ENCODE measurements at regions not wholly inside any gene's neighbourhood (a gene's known extent, or its start where the extent isn't known, plus 50 kb on each side); places are given as distances from the start of the nearest gene placed in this dataset.
"Not testable (repeated sequence)": the region's sequence is repeated elsewhere in the genome, so short reads cannot be mapped to it uniquely, and the experiment has no call there.

GRCh38 chr4:189843413-189844009 is 97.2 kb upstream of the FRG1 start:
- no peak overlapping the region for H3K27ac ChIP-seq (ENCODE audit: low read depth, low read length)
- H3K4me1 ChIP-seq (ENCODE audit: insufficient read depth, low read length), result no peaks in the 10 kb centered on the region
- H3K9ac ChIP-seq (ENCODE audit: low read depth, low read length), result no peak overlapping the region
- H3K36me3 ChIP-seq (ENCODE audit: insufficient read depth, low read length), result no peaks in the 10 kb centered on the region
- H3K9me3 ChIP-seq (ENCODE audit: insufficient read depth, low read depth, low read length), result no peaks in the 10 kb centered on the region
- whole genome bisulfite sequencing, result 93% methylated on average over 10 of the region's 10 CpGs
- H3K27me3 ChIP-seq (ENCODE audit: insufficient read depth, low read length), result no peaks in the 10 kb centered on the region
- no peak overlapping the region for H3K4me3 ChIP-seq (ENCODE audit: low read length)

DNA sequence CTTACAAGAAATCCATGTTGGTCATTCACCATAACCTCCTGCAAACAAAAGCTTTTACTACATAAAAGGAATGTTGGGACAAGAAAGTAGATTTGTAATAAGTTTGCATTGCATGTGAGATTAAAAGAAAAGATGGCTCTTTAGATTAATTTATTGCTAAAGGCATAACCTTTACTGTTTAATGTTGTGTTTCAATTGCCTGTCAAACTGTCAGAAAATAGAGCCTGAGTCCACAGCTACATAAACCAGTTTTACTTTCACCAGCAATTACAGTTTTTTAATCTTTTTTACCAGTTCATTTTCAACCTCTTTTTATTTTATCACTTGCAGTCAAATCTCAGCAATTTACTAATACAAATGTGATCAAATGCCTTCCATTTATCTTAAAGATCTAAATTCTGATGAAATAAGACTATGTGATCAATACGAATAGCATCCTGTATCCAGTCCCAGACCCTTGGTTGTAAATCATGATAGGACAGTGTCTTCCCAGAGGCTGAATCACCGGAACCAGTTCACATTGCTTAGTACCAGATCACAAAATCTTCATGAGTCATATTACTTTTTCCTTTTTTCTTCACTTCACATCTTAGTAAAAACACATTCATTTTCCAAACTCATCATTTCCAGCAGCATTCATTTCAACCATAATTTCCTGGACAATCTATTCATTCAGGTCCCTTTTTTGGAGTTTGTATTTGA is 95.4 kb upstream of the FRG1 start:
- Histone ChIP-seq H3K4me1 (ENCODE audit: insufficient read depth, low read length) (no peaks in the 10 kb centered on the region), H3K27me3 (ENCODE audit: insufficient read depth, low read length) (no peaks in the 10 kb centered on the region), H3K27ac (ENCODE audit: low read depth, low read length) (no peak overlapping the region), H3K36me3 (ENCODE audit: insufficient read depth, low read length) (no peaks in the 10 kb centered on the region), H3K9me3 (ENCODE audit: insufficient read depth, low read depth, low read length) (no peaks in the 10 kb centered on the region), H3K9ac (ENCODE audit: low read depth, low read length) (no peak overlapping the region), H3K4me3 (ENCODE audit: low read length) (no peak overlapping the region)
- 94% methylated on average over 2 of the region's 2 CpGs for WGBS

DNA sequence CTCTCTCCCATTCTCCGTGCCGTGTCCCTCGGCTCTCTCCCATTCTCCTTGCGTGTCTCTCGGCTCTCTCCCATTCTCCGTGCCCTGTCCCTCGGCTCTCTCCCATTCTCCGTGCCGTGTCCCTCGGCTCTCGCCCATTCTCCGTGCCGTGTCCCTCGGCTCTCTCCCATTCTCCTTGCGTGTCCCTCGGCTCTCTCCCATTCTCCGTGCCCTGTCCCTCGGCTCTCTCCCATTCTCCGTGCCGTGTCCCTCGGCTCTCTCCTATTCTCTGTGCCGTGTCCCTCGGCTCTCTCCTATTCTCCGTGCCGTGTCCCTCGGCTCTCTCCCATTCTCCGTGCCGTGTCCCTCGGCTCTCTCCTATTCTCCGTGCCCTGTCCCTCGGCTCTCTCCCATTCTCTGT is 94.6 kb upstream of the FRG1 start:
- not testable (repeated sequence) for H3K27ac ChIP-seq (ENCODE audit: low read depth, low read length); H3K4me3 ChIP-seq (ENCODE audit: low read length); H3K4me1 ChIP-seq (ENCODE audit: insufficient read depth, low read length); H3K36me3 ChIP-seq (ENCODE audit: insufficient read depth, low read length); H3K9me3 ChIP-seq (ENCODE audit: insufficient read depth, low read depth, low read length); H3K27me3 ChIP-seq (ENCODE audit: insufficient read depth, low read length); H3K9ac ChIP-seq (ENCODE audit: low read depth, low read length)
- 93% methylated on average over 30 of the region's 31 CpGs for WGBS

GRCh38 chr4:189846608-189847007 is 94.1 kb upstream of the FRG1 start:
- H3K9ac ChIP-seq (ENCODE audit: low read depth, low read length); H3K4me1 ChIP-seq (ENCODE audit: insufficient read depth, low read length); H3K4me3 ChIP-seq (ENCODE audit: low read length); H3K36me3 ChIP-seq (ENCODE audit: insufficient read depth, low read length); H3K9me3 ChIP-seq (ENCODE audit: insufficient read depth, low read depth, low read length); H3K27ac ChIP-seq (ENCODE audit: low read depth, low read length); H3K27me3 ChIP-seq (ENCODE audit: insufficient read depth, low read length): not testable (repeated sequence)
- 92% methylated on average over 27 of the region's 27 CpGs for WGBS

DNA sequence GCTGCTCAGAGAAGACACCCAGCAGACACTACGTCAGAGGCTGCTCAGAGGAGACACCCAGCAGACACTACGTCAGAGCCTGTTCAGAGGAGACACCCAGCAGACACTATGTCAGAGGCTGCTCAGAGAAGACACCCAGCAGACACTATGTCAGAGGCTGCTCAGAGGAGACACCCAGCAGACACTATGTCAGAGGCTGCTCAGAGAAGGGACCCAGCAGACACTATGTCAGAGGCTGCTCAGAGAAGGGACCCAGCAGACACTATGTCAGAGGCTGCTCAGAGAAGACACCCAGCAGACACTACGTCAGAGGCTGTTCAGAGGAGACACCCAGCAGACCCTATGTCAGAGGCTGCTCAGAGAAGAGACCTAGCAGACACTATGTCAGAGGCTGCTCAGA is 92.0 kb upstream of the FRG1 start:
- not testable (repeated sequence) for H3K27me3 ChIP-seq (ENCODE audit: insufficient read depth, low read length); H3K9me3 ChIP-seq (ENCODE audit: insufficient read depth, low read depth, low read length); H3K4me1 ChIP-seq (ENCODE audit: insufficient read depth, low read length); H3K27ac ChIP-seq (ENCODE audit: low read depth, low read length); H3K4me3 ChIP-seq (ENCODE audit: low read length); H3K9ac ChIP-seq (ENCODE audit: low read depth, low read length); H3K36me3 ChIP-seq (ENCODE audit: insufficient read depth, low read length)
- 55% methylated on average over 3 of the region's 3 CpGs for WGBS

DNA sequence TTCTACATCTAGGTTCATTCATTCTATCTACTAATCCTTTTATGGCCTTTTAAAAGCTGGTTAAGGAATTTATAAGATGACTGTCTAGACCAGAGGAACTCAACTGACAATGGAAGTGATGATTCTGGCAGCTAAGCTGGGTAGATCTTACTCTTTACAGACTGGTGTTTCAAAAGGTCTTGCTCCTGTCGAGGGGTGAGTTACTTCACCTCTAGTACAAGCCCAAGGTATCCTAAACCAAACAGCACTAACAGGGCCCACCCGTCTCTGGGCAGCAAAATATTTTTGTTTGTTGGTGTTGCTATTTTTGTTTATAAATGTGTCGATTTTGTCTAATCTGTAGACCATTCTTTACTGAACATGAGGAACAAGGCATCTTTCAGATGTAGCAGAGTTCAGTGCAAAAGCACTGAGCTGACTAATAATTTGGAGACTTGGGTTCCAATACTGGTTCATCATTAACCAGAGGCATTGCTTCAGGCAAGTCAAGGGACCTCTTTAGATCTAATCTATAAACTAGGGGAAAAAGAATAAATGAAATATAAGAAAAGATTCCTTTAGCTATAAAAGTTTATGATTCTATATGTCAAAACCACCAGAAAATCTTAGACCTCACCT is 90.3 kb upstream of the FRG1 start:
- Histone ChIP-seq H3K27me3 (ENCODE audit: insufficient read depth, low read length) (no peaks in the 10 kb centered on the region), H3K4me3 (ENCODE audit: low read length) (no peak overlapping the region), H3K36me3 (ENCODE audit: insufficient read depth, low read length) (no peaks in the 10 kb centered on the region), H3K4me1 (ENCODE audit: insufficient read depth, low read length) (no peaks in the 10 kb centered on the region), H3K9ac (ENCODE audit: low read depth, low read length) (no peak overlapping the region), H3K27ac (ENCODE audit: low read depth, low read length) (no peak overlapping the region), H3K9me3 (ENCODE audit: insufficient read depth, low read depth, low read length) (peaks cover 8% of the 10 kb centered on the region; the same call in 1 of the 2 replicates)
- WGBS, result 86% methylated on average over 3 of the region's 3 CpGs

- Histone ChIP-seq H3K4me3 (ENCODE audit: low read length) (no peak overlapping the region), H3K27me3 (ENCODE audit: insufficient read depth, low read length) (no peaks in the 10 kb centered on the region), H3K9me3 (ENCODE audit: insufficient read depth, low read depth, low read length) (peaks cover 11% of the 10 kb centered on the region; the same call in 1 of the 2 replicates), H3K36me3 (ENCODE audit: insufficient read depth, low read length) (no peaks in the 10 kb centered on the region), H3K9ac (ENCODE audit: low read depth, low read length) (no peak overlapping the region), H3K27ac (ENCODE audit: low read depth, low read length) (no peak overlapping the region), H3K4me1 (ENCODE audit: insufficient read depth, low read length) (no peaks in the 10 kb centered on the region)
- WGBS, result 92% methylated on average over 4 of the region's 4 CpGs
Observed at GRCh38 chr4:189858435-189858834, 82.2 kb upstream of the FRG1 start.

- Histone ChIP-seq H3K27me3 (ENCODE audit: insufficient read depth, low read length) (no peaks in the 10 kb centered on the region), H3K27ac (ENCODE audit: low read depth, low read length) (no peak overlapping the region), H3K4me1 (ENCODE audit: insufficient read depth, low read length) (no peaks in the 10 kb centered on the region), H3K9ac (ENCODE audit: low read depth, low read length) (no peak overlapping the region), H3K4me3 (ENCODE audit: low read length) (no peak overlapping the region), H3K36me3 (ENCODE audit: insufficient read depth, low read length) (no peaks in the 10 kb centered on the region), H3K9me3 (ENCODE audit: insufficient read depth, low read depth, low read length) (0 out of 2 replicates have a peak, but pooled peaks cover 3% of the 10 kb centered on the region)
Observed at GRCh38 chr4:189861101-189861500, 79.6 kb upstream of the FRG1 start.

DNA sequence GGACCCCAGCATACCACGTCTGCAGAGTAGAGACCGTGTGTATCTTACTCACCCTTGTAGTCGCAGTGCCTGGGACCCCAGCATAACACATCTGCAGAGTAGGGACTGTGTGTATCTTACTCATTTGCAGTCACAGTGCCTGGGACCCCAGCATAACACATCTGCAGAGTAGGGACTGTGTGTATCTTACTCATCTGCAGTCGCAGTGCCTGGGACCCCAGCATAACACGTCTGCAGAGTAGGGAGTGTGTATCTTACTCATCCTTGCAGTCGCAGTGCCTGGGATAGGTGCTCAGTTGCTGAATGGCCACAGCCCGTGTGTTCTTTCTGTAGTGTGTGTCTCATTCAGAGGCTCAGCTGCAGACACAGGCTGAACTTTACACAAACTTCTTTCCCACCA is 71.4 kb upstream of the FRG1 start:
- Histone ChIP-seq H3K9me3 (ENCODE audit: insufficient read depth, low read depth, low read length) (no peaks in the 10 kb centered on the region), H3K27ac (ENCODE audit: low read depth, low read length) (no peak overlapping the region), H3K9ac (ENCODE audit: low read depth, low read length) (no peak overlapping the region), H3K4me1 (ENCODE audit: insufficient read depth, low read length) (no peaks in the 10 kb centered on the region), H3K4me3 (ENCODE audit: low read length) (no peak overlapping the region), H3K27me3 (ENCODE audit: insufficient read depth, low read length) (no peaks in the 10 kb centered on the region), H3K36me3 (ENCODE audit: insufficient read depth, low read length) (no peaks in the 10 kb centered on the region)
- WGBS, result 91% methylated on average over 4 of the region's 7 CpGs

- Histone ChIP-seq H3K9me3 (ENCODE audit: insufficient read depth, low read depth, low read length) (no peaks in the 10 kb centered on the region), H3K27ac (ENCODE audit: low read depth, low read length) (no peak overlapping the region), H3K27me3 (ENCODE audit: insufficient read depth, low read length) (no peaks in the 10 kb centered on the region), H3K36me3 (ENCODE audit: insufficient read depth, low read length) (no peaks in the 10 kb centered on the region), H3K9ac (ENCODE audit: low read depth, low read length) (no peak overlapping the region), H3K4me3 (ENCODE audit: low read length) (no peak overlapping the region), H3K4me1 (ENCODE audit: insufficient read depth, low read length) (no peaks in the 10 kb centered on the region)
- WGBS, result 93% methylated on average over 9 of the region's 9 CpGs
Observed at GRCh38 chr4:189870511-189871234, 70.0 kb upstream of the FRG1 start.

DNA sequence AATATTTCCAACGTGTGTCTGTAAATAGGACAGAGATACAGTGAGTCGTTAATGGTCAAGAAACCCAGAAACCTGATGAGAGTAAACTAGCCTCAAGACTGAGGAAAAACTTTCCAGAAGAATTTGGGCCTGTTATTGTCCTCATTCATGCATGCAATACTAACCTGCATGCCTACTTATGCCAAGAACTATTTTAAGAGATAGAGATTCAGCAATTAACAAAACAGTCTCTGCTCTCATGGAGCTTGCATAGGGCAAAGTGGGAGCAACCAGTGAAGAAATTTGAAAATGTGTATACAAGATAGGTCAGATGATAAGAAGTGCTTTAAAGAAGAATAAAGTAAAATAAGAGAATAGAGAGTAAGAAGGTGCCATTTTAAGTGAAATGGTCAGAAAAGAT is 66.1 kb upstream of the FRG1 start:
- WGBS, result 96% methylated on average over 2 of the region's 2 CpGs
- Histone ChIP-seq H3K27ac (ENCODE audit: low read depth, low read length) (no peak overlapping the region), H3K4me3 (ENCODE audit: low read length) (no peak overlapping the region), H3K36me3 (ENCODE audit: insufficient read depth, low read length) (no peaks in the 10 kb centered on the region), H3K4me1 (ENCODE audit: insufficient read depth, low read length) (no peaks in the 10 kb centered on the region), H3K9me3 (ENCODE audit: insufficient read depth, low read depth, low read length) (no peaks in the 10 kb centered on the region), H3K9ac (ENCODE audit: low read depth, low read length) (no peak overlapping the region), H3K27me3 (ENCODE audit: insufficient read depth, low read length) (no peaks in the 10 kb centered on the region)

Measured in HUES64 (cell line).